NT2/D1 (cell line): ENCODE measurements at regions not wholly inside any gene's neighbourhood (a gene's known extent, or its start where the extent isn't known, plus 50 kb on each side); places are given as distances from the start of the nearest gene placed in this dataset.

Source experiments
- SUZ12 ChIP-seq: IDR thresholded peaks from 2 replicates; pipeline ENCODE4 v1.6.1; 2011; ENCODE audit not compliant: insufficient read length, insufficient read depth; ENCODE audit errors: extremely low read depth
- YY1 ChIP-seq: IDR thresholded peaks from 2 replicates; pipeline ENCODE4 v1.6.1; 2011; ENCODE audit not compliant: insufficient read length, insufficient read depth
- ZNF274 ChIP-seq: IDR thresholded peaks from 2 replicates; pipeline ENCODE4 v1.6.1; 2011; ENCODE audit warnings: mild to moderate bottlenecking, low read depth, low read length

DNA sequence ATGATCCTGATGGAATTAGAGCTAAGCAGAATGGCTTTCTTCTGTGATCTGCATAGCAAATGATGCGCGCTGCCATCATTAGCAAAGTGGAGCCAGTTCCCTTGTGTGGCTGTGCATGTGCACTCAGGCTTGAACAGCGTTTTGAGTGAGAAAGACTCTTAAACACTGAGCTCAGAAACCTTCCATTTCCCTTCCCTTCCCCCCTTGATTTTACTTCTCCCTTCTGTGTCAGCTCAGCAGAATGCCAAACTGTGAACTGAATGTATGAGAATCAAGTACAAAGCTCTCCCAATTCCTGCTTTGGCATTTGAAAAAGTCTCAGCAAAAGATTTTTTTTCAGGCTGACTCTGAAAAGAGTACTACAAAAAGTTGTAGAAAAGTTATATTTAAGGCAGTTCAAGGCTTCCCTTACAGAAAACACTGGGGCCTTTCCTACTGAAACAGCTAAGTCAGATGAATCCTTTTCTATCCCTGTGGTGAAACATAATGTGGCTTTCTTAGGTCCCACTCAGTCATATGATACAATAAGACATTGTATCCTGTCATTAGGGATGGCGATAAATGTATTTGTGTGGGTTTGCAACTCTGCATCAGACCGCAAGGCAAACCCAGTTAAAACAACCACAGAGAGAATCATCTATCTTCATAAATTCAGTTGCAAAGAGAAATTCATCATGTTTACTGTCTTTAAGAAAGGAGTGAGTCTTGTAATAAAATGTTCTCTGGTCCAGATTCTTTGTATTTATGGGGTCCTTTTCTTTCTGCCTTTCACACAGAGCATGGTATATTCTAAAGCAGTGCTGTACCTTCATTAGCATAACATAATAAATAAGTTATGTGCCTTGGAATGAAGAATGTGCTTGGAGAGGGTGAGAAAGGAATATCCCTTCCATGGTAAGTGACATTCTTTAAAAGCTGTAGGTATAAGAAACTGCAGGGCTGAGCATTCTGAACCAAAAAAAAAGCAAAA is 222.6 kb downstream of the CAAP1 start:
- TF ChIP-seq SUZ12 (no peak), ZNF274 (no peak), YY1 (no peak)
